Progenitor cell of endocrine pancreas (in vitro differentiated cells): ENCODE measurements at regions not wholly inside any gene's neighbourhood (a gene's known extent, or its start where the extent isn't known, plus 50 kb on each side); places are given as distances from the start of the nearest gene placed in this dataset.

Source experiments
- DNase-seq: peaks from one replicate; pipeline ENCODE4 v3.0.0; 2021; ENCODE audit warnings: low spot score; ENCODE audit not compliant: unreplicated experiment
- H3K27ac Mint-ChIP-seq: 2 replicates; pipeline ENCODE4 v1.8.0; 2021; ENCODE audit warnings: mild to moderate bottlenecking, moderate library complexity, mixed read lengths
- H3K27me3 Mint-ChIP-seq: 2 replicates; pipeline ENCODE4 v1.8.0; 2021; ENCODE audit warnings: mixed read lengths
- H3K36me3 Mint-ChIP-seq: 2 replicates; pipeline ENCODE4 v1.8.0; 2022; ENCODE audit warnings: mixed read lengths; ENCODE audit not compliant: insufficient read depth
- H3K4me1 Mint-ChIP-seq: 2 replicates; pipeline ENCODE4 v1.8.0; 2021; ENCODE audit warnings: low read depth, mixed read lengths
- H3K4me3 Mint-ChIP-seq: 2 replicates; pipeline ENCODE4 v1.8.0; 2021; ENCODE audit warnings: low read depth, mild to moderate bottlenecking, moderate library complexity, mixed read lengths
- H3K9me3 Mint-ChIP-seq: 2 replicates; pipeline ENCODE4 v1.8.0; 2021; ENCODE audit warnings: low read depth, mixed read lengths
- CTCF ChIP-seq: fragments of 200-600 bp; sonication (generic); IDR thresholded peaks from one replicate; pipeline ENCODE4 v1.5.0; 2021; ENCODE audit warnings: antibody characterized with exemption, mild to moderate bottlenecking; ENCODE audit not compliant: unreplicated experiment

DNA sequence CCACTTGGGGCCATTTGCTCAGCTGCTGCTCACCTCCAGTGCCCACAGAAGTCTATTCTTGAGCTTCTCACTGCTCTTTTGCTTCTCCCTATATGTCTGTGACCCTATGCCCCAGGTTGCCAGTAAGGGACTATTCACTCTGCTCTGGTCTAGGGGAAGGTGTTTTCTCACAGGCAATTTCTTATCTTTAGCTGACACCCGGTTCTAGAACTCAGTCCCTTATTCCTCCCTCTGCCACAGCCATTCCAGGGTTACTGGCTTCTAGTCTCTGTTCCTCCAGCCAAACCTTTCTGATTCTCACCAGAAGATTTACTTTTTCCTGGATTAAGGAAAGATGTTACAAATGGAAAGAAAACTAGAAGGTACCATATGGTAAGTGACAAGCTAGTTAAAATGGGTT is 574.0 kb downstream of the NTRK3 start:
- no peak for TF ChIP-seq CTCF
- Mint-ChIP-seq H3K4me3 (no peak overlapping the region), H3K4me1 (no peaks in the 10 kb centered on the region), H3K36me3 (no peaks in the 10 kb centered on the region), H3K9me3 (no peaks in the 10 kb centered on the region), H3K27ac (no peak overlapping the region), H3K27me3 (peaks cover 1% of the 10 kb centered on the region)
- DNase-seq: no peak

DNA sequence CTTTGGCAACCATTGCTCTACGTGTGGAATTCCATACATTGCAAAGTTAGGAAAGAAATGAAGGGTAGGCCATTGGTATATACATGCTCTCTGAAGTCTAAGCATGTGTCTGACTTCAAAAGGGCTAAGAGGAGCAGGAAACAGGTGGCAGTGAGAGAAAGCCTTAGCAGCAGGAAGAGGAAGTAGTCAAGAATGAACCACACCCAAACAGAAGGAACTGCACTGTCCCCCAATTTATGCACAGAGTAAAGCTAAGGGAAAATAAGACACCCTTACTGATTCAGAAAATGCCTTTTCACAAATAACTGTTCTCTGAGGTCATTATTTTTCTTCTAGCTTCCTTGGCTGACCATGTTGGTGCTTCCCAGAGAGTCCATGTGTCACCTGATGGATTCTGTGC is 575.4 kb downstream of the NTRK3 start:
- no peaks in the 10 kb centered on the region for H3K9me3 Mint-ChIP-seq
- no peaks in the 10 kb centered on the region for H3K36me3 Mint-ChIP-seq
- H3K4me3 Mint-ChIP-seq: no peak overlapping the region
- DNase-seq: no peak
- H3K27me3 Mint-ChIP-seq: no peaks in the 10 kb centered on the region
- TF ChIP-seq CTCF: no peak
- H3K27ac Mint-ChIP-seq: no peak overlapping the region
- no peaks in the 10 kb centered on the region for H3K4me1 Mint-ChIP-seq

DNA sequence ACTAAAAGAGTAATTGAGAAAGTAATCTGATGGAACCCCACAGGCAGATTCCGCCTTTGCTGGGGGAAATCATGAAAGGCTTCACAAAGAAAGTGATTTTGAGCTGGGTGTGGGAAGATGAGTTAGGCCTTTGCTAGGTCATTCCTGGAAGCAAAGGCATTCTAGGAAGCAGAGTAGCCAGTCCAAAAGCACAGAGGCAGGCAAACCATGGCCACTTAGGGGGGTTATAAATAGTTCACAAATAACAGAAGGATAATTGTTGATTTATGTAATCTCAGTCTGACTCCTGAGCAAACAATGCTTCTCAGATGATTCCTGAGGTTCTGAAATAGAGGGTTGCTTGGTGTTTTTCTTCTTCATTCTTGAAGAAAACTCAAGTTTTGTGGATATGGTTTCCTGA is 576.3 kb downstream of the NTRK3 start:
- H3K27me3 Mint-ChIP-seq: no peaks in the 10 kb centered on the region
- no peak for TF ChIP-seq CTCF
- no peaks in the 10 kb centered on the region for H3K9me3 Mint-ChIP-seq
- H3K36me3 Mint-ChIP-seq: no peaks in the 10 kb centered on the region
- no peak overlapping the region for H3K4me3 Mint-ChIP-seq
- H3K27ac Mint-ChIP-seq: no peak overlapping the region
- no peak for DNase-seq
- no peaks in the 10 kb centered on the region for H3K4me1 Mint-ChIP-seq

DNA sequence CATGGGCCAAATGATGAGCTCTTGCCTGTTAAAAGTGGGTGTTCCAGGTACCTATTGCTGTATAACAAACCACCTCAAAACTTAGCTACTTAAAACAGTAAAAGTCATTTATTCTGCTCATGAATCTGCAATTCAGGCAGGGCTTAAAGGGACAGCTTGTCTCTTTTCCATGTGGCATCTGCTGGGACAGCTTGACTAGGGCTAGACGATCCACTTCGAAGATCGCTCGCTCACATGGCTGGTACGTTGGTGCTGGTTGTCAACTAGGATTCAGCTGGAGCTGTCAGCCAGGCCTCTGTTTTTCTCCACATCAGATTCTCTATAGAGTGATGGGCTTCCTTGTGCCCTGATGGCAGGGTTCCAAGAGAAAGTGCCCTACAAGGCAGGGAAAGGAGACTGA is 581.3 kb downstream of the NTRK3 start:
- DNase-seq: no peak
- no peak overlapping the region for H3K27ac Mint-ChIP-seq

GRCh38 chr15:87672309-87673288 is 583.9 kb downstream of the NTRK3 start:
- peak; percentile 11 for DNase-seq
- Mint-ChIP-seq H3K27ac (no peak overlapping the region), H3K36me3 (peaks cover 2% of the 10 kb centered on the region), H3K9me3 (peaks cover 7% of the 10 kb centered on the region), H3K4me3 (no peak overlapping the region), H3K27me3 (no peaks in the 10 kb centered on the region), H3K4me1 (no peaks in the 10 kb centered on the region)
- peak; percentile 69 for TF ChIP-seq CTCF

More for the DNA sequence above, 581.3 kb downstream of the NTRK3 start:
- H3K36me3 Mint-ChIP-seq: no peaks in the 10 kb centered on the region
- no peak overlapping the region for H3K4me3 Mint-ChIP-seq
- no peak for TF ChIP-seq CTCF
- H3K27me3 Mint-ChIP-seq: no peaks in the 10 kb centered on the region
- H3K9me3 Mint-ChIP-seq: no peaks in the 10 kb centered on the region
- no peaks in the 10 kb centered on the region for H3K4me1 Mint-ChIP-seq
